ENCODE measurements at regions not wholly inside any gene's neighbourhood (a gene's known extent, or its start where the extent isn't known, plus 50 kb on each side); places are given as distances from the start of the nearest gene placed in this dataset.

DNA sequence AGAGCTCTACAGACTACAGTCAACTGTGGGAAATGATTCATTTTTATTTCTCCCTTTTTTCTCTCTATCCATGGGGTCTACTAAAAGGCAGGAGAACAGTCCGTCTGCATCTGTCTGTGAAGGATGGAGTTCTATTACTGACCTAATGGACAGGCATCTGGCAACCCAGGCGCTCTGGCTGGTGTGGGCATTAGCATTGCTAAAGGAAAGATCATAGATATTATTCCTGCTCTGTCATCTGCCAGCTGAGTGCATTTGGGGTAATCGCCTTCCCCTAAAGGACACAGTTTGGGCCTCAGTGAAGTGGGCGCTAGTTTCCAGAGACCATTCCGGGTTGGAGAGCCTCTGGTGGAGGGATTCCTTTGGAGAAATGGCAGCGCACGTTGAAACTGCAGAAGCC lies 201.3 kb upstream of the TCERG1L start:
- H2BK12ac ChIP-seq (ENCODE audit: insufficient read length, low read depth, low read length): no peak overlapping the region
- no peak overlapping the region for H2AFZ ChIP-seq (ENCODE audit: low read length)
- no peaks in the 10 kb centered on the region for H3K23me2 ChIP-seq (ENCODE audit: insufficient read length, low read depth, low read length, poor library complexity, severe bottlenecking)
- H4K5ac ChIP-seq (ENCODE audit: insufficient read length, low read depth, low read length): no peak overlapping the region
- Mint-ChIP-seq H3K27ac (no peak overlapping the region), H3K4me3 (no peak overlapping the region), H3K4me1 (peaks cover 21 to 29% of the 10 kb centered on the region in 2 experiments), H3K27me3 (ENCODE audit: low read depth) (peaks cover 47% of the 10 kb centered on the region), H3K9me3 (peaks cover 27 to 28% of the 10 kb centered on the region in 2 experiments), H3K36me3 (ENCODE audit: insufficient read depth in 1 of 3, low read depth in 3 of 3) (peaks cover 8 to 16% (median 9%) of the 10 kb centered on the region in 3 experiments; a peak in 6 of 7 replicates)
- TF ChIP-seq, protein P1, sequence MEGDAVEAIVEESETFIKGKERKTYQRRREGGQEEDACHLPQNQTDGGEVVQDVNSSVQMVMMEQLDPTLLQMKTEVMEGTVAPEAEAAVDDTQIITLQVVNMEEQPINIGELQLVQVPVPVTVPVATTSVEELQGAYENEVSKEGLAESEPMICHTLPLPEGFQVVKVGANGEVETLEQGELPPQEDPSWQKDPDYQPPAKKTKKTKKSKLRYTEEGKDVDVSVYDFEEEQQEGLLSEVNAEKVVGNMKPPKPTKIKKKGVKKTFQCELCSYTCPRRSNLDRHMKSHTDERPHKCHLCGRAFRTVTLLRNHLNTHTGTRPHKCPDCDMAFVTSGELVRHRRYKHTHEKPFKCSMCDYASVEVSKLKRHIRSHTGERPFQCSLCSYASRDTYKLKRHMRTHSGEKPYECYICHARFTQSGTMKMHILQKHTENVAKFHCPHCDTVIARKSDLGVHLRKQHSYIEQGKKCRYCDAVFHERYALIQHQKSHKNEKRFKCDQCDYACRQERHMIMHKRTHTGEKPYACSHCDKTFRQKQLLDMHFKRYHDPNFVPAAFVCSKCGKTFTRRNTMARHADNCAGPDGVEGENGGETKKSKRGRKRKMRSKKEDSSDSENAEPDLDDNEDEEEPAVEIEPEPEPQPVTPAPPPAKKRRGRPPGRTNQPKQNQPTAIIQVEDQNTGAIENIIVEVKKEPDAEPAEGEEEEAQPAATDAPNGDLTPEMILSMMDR (conservative IDR thresholded peaks at IDR 0.05): no peak
- no peak overlapping the region for H2BK5ac ChIP-seq (ENCODE audit: insufficient read length, low read length)
- no CpG with 5 or more reads among the region's 7 CpGs for WGBS (ENCODE audit: extremely low coverage, insufficient read length, low lambda C conversion rate)
- peaks cover 21% of the 10 kb centered on the region for H3K9me3 ChIP-seq (ENCODE audit: control insufficient read depth, low read depth, low read length)
- DNase-seq: no peak
- no peak overlapping the region for H2BK15ac ChIP-seq (ENCODE audit: low read depth, low read length)
- no peak overlapping the region for H3K23ac ChIP-seq (ENCODE audit: insufficient read length, low read depth, low read length)
- H4K8ac ChIP-seq (replicated peaks; ENCODE audit: insufficient read length, low read depth, low read length): no peak overlapping the region
- no peak overlapping the region for H3T11ph ChIP-seq (ENCODE audit: low read length)
- H3K14ac ChIP-seq (ENCODE audit: insufficient read depth, low read length): no peak overlapping the region
- H2BK20ac ChIP-seq (ENCODE audit: low read depth, low read length, poor library complexity, severe bottlenecking): no peak overlapping the region
- no peak overlapping the region for H3K4ac ChIP-seq (ENCODE audit: low read depth, low read length)
- no peaks in the 10 kb centered on the region for H3K79me1 ChIP-seq (ENCODE audit: insufficient read depth, low read depth, low read length, poor library complexity, severe bottlenecking)
- no peak overlapping the region for H3K4me2 ChIP-seq (ENCODE audit: insufficient read depth, insufficient read length, low read length)
- no peaks in the 10 kb centered on the region for H3K79me2 ChIP-seq (ENCODE audit: insufficient read depth, low read length)
- H4K91ac ChIP-seq (ENCODE audit: insufficient read length, low read depth, low read length): no peak overlapping the region
- H3K27me3 ChIP-seq (ENCODE audit: insufficient read depth, low read length): no peaks in the 10 kb centered on the region
- no peak overlapping the region for H3K9ac ChIP-seq (ENCODE audit: extremely low read depth, insufficient read length, low read length)
- no peak overlapping the region for H3K27ac ChIP-seq (ENCODE audit: insufficient read length, low read depth, low read length)
- H4K20me1 ChIP-seq (ENCODE audit: control insufficient read depth, insufficient read depth, insufficient read length): no peaks in the 10 kb centered on the region
- H2BK120ac ChIP-seq (ENCODE audit: low read depth, low read length, poor library complexity, severe bottlenecking): no peak overlapping the region
- H3K56ac ChIP-seq (ENCODE audit: insufficient read length, low read depth, low read length): no peak overlapping the region
- no peak overlapping the region for H3K18ac ChIP-seq (ENCODE audit: insufficient read length, low read depth, low read length)
- H2AK5ac ChIP-seq (ENCODE audit: insufficient read length, low read length): no peak overlapping the region
- no peaks in the 10 kb centered on the region; the same call in 1 of the 2 replicates for H3K4me1 ChIP-seq (ENCODE audit: insufficient read depth, low read length)
